Heart left ventricle (tissue), 13 donors: ENCODE measurements at regions not wholly inside any gene's neighbourhood (a gene's known extent, or its start where the extent isn't known, plus 50 kb on each side); places are given as distances from the start of the nearest gene placed in this dataset.

Source experiments
- POLR2A ChIP-seq, 2 donors: fragments of 450-650 bp; IDR thresholded peaks; one replicate each; pipeline ENCODE4 v1.6.1; 2017; ENCODE audit warnings: antibody characterized with exemption in 2 of 2, mild to moderate bottlenecking in 2 of 2, moderate library complexity in 2 of 2
- TF ChIP-seq, protein P1 (sequence below), 12 donors: fragments of 200-600 bp; sonication (generic) in 4 of 12; IDR thresholded peaks; one replicate each; pipeline versions ENCODE4 v1.5.0 to v1.8.0; 2018 to 2022; ENCODE audit warnings: antibody characterized with exemption in 12 of 12, mild to moderate bottlenecking in 5 of 12
- donor health status: ischemic (EF 13 %, LVEDD 7.1; RV severe dilation, severe dysfunction).
- donor health status: DM: no; HTN: yes; CAD: no.
- donor health status: DM: no; HTN: no; CAD: no.
- donor health status: ischemic (EF 25% LVEDD 6.9; RV normal size, moderate dysfunction).
- donor health status: ischemic (EF 25% LVEDD 5.7; RV mildly dilated, moderate dysfunction).
- donor health status: ischemic (EF 35%, LVEDD 5.7; RV mildly dilated, moderate dysfunction).
- donor health status: nonischemic (EF 11% LVEDD 7.7; RV severe dilation, severe dysfunction).
- donor health status: DM: yes; HTN: yes; CAD: no.
- donor health status: PGD.
- donor health status: ischemic (EF 29% LVEDD 5.4; RV normal size, mild dysfunction).
- donor health status: nonischemic (EF 23%, LVEDD 6.1; RV moderate dilation, normal function).

DNA sequence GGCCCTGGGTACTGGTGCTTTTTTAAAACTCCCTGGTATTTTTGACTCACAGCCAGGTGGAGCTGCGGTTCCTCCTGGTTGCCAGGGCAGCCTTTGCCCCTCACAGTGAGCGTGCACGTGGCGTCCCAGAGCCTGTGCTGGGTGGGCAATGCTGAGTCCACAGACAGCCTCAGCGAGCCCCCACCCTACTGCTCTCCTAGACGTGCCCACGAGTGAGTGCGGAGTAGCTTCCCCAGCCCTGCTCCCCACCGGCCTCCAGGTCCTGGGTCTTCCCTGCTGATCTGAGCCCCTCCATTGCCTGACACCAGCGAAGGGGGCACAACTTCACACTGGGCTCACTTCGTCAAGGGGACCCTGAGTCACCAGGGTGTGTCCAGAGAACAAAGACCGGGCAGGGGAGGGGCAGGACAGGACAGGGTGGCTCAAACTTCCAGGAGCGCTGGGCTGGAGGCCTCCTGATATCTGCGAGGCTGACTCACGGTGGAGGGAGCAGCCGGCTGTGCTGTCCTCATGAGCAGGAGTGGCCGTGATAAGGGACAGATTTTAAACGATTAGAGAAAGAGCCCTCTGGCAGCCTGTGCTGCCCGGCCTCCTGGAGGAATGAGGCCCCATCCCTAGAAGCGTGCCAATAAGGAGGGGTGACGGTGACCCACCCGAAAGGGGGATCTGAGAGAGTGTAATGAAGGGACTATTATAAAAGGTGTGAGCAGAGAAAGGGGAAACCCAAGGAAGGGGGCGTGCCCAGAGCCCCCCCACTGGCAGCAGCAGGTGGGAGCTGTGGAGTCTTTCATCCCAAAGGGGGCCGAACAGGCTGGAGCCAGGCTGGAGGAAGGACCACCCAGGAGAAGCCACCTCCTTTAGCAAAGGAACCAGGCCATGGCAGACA lies 129.3 kb upstream of the FGF3 start:
- TF ChIP-seq, protein P1, sequence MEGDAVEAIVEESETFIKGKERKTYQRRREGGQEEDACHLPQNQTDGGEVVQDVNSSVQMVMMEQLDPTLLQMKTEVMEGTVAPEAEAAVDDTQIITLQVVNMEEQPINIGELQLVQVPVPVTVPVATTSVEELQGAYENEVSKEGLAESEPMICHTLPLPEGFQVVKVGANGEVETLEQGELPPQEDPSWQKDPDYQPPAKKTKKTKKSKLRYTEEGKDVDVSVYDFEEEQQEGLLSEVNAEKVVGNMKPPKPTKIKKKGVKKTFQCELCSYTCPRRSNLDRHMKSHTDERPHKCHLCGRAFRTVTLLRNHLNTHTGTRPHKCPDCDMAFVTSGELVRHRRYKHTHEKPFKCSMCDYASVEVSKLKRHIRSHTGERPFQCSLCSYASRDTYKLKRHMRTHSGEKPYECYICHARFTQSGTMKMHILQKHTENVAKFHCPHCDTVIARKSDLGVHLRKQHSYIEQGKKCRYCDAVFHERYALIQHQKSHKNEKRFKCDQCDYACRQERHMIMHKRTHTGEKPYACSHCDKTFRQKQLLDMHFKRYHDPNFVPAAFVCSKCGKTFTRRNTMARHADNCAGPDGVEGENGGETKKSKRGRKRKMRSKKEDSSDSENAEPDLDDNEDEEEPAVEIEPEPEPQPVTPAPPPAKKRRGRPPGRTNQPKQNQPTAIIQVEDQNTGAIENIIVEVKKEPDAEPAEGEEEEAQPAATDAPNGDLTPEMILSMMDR (IDR thresholded peaks at IDR 0.05) = peak in 2 of 12 donors; percentile 6 to 15
- no peak for TF ChIP-seq POLR2A (IDR thresholded peaks at IDR 0.05)
